PC-9 (cell line): ENCODE measurements at regions not wholly inside any gene's neighbourhood (a gene's known extent, or its start where the extent isn't known, plus 50 kb on each side); places are given as distances from the start of the nearest gene placed in this dataset.
"Not testable (repeated sequence)": the region's sequence is repeated elsewhere in the genome, so short reads cannot be mapped to it uniquely, and the experiment has no call there.

Experiments
- BruUV-seq: library from RNA; stranded (reverse); fragments of 400-500 nt; replicated peaks from 2 replicates; lab custom pipeline; 2021; lab: Mats Ljungman, UMichigan
- CTCF ChIA-PET: fragments of 300-600 bp; sonication (Branson Sonifier 250); formaldehyde crosslinking; loops from one replicate; lab custom pipeline; 2022; ENCODE audit warnings: antibody characterized with exemption; lab: Charles Lee
- POLR2A ChIA-PET: fragments of 300-600 bp; sonication (Branson Sonifier 250); formaldehyde crosslinking; loops from one replicate; lab custom pipeline; 2022; ENCODE audit warnings: antibody characterized with exemption; ENCODE audit not compliant: unreplicated experiment; lab: Charles Lee
- DNase-seq, 2 experiments: peaks; one replicate each; pipeline versions ENCODE4 v3.0.0 to v3.0.0-alpha.2; 2015 to 2022; ENCODE audit warnings: mixed read lengths in 1 of 2
- H2AFZ ChIP-seq: fragments of 200-600 bp; sonication (generic); 2 replicates; pipeline ENCODE4 v1.8.1; 2017; ENCODE audit warnings: antibody characterized with exemption
- H3F3A ChIP-seq: fragments of 200-600 bp; sonication (generic); 2 replicates; pipeline ENCODE4 v1.8.1; 2017; ENCODE audit warnings: antibody characterized with exemption, mild to moderate bottlenecking, low read depth; ENCODE audit not compliant: insufficient read depth
- H3K27ac ChIP-seq: fragments of 200-600 bp; sonication (generic); 2 replicates; pipeline ENCODE4 v1.6.1; 2016; ENCODE audit warnings: mixed run types
- H3K27me3 ChIP-seq: fragments of 200-600 bp; sonication (generic); 2 replicates; pipeline ENCODE4 v1.6.1; 2016; ENCODE audit warnings: low read depth, mixed run types; ENCODE audit not compliant: insufficient read depth
- H3K36me3 ChIP-seq: fragments of 200-600 bp; sonication (generic); 2 replicates; pipeline ENCODE4 v1.6.1; 2016; ENCODE audit warnings: low read depth, mixed run types
- H3K4me1 ChIP-seq: fragments of 200-600 bp; sonication (generic); replicated peaks from 2 replicates; pipeline ENCODE4 v1.6.1; 2016; ENCODE audit warnings: mixed run types; ENCODE audit not compliant: insufficient read depth
- H3K4me2 ChIP-seq: fragments of 200-600 bp; sonication (generic); 2 replicates; pipeline ENCODE4 v1.6.1; 2017; ENCODE audit warnings: mixed run types
- H3K4me3 ChIP-seq: fragments of 200-600 bp; sonication (generic); 2 replicates; pipeline ENCODE4 v1.6.1; 2016; ENCODE audit warnings: mixed run types
- H3K79me2 ChIP-seq: fragments of 200-600 bp; sonication (generic); 2 replicates; pipeline ENCODE4 v1.6.1; 2017; ENCODE audit warnings: low read depth, mixed run types
- H3K9me2 ChIP-seq: fragments of 200-600 bp; sonication (generic); 2 replicates; pipeline ENCODE4 v1.8.1; 2017; ENCODE audit warnings: mild to moderate bottlenecking; ENCODE audit not compliant: insufficient read depth
- H3K9me3 ChIP-seq: fragments of 200-600 bp; sonication (generic); 2 replicates; pipeline ENCODE4 v1.8.1; 2016; ENCODE audit warnings: low read depth; ENCODE audit not compliant: insufficient read depth
- H4K20me1 ChIP-seq: fragments of 200-600 bp; sonication (generic); 2 replicates; pipeline ENCODE4 v1.8.1; 2017; ENCODE audit not compliant: insufficient read depth
- CTCF ChIP-seq: fragments of 200-600 bp; sonication (generic); conservative IDR thresholded peaks from 2 replicates; pipeline ENCODE4 v1.6.1; 2017; ENCODE audit warnings: mixed run types, antibody characterized with exemption, mild to moderate bottlenecking, moderate library complexity
- EZH2 ChIP-seq: fragments of 200-600 bp; sonication (generic); IDR thresholded peaks from 2 replicates; pipeline ENCODE4 v1.8.0; 2017; ENCODE audit warnings: antibody characterized with exemption, low read depth
- intact Hi-C: fragments of 100-400 bp; cut with micrococcal nuclease; formaldehyde crosslinking; loops from one replicate; pipeline ENCODE4 v1.10.0; 2022; ENCODE audit not compliant: unreplicated experiment

- POLR2A ChIA-PET, result no interaction called here
- Histone ChIP-seq H3K4me1 (no peaks in the 10 kb centered on the region), H3K4me2 (no peak overlapping the region), H3K9me3 (no peaks in the 10 kb centered on the region), H4K20me1 (no peaks in the 10 kb centered on the region), H3K36me3 (no peaks in the 10 kb centered on the region), H3K4me3 (no peak overlapping the region), H2AFZ (no peak overlapping the region), H3K27me3 (no peaks in the 10 kb centered on the region), H3K9me2 (no peaks in the 10 kb centered on the region; the same call in 1 of the 2 replicates), H3F3A (no peaks in the 10 kb centered on the region), H3K27ac (no peak overlapping the region), H3K79me2 (no peaks in the 10 kb centered on the region)
- CTCF ChIA-PET, result no interaction called here
- no peak for TF ChIP-seq CTCF
- TF ChIP-seq EZH2, result no peak
- BruUV-seq, result no TSS peak
- DNase-seq, result no peak
- intact Hi-C loops, result no loop called here
Measured at GRCh38 chr5:112511920-112512319, 92.8 kb upstream of the EPB41L4A start.

GRCh38 chr5:112512901-112513300 is 93.8 kb upstream of the EPB41L4A start:
- H3K79me2 ChIP-seq, result no peaks in the 10 kb centered on the region
- no TSS peak for BruUV-seq
- no peaks in the 10 kb centered on the region; the same call in 1 of the 2 replicates for H3K9me2 ChIP-seq
- no peaks in the 10 kb centered on the region for H3K36me3 ChIP-seq
- no peaks in the 10 kb centered on the region for H3K4me1 ChIP-seq
- H4K20me1 ChIP-seq, result no peaks in the 10 kb centered on the region
- no peaks in the 10 kb centered on the region for H3K27me3 ChIP-seq
- no peak overlapping the region for H3K4me3 ChIP-seq
- ChIA-PET POLR2A (no interaction called here), CTCF (no interaction called here)
- TF ChIP-seq EZH2 (no peak), CTCF (no peak)
- no peak overlapping the region for H2AFZ ChIP-seq
- H3F3A ChIP-seq, result no peaks in the 10 kb centered on the region
- no peak for DNase-seq
- H3K4me2 ChIP-seq, result no peak overlapping the region
- no peak overlapping the region for H3K27ac ChIP-seq
- no peaks in the 10 kb centered on the region for H3K9me3 ChIP-seq
- intact Hi-C loops, result no loop called here

GRCh38 chr5:112514111-112514510 is 95.0 kb upstream of the EPB41L4A start:
- Histone ChIP-seq H3K4me2 (no peak overlapping the region), H3K4me3 (no peak overlapping the region), H3K4me1 (no peaks in the 10 kb centered on the region), H4K20me1 (no peaks in the 10 kb centered on the region), H2AFZ (no peak overlapping the region), H3K79me2 (no peaks in the 10 kb centered on the region), H3K9me2 (no peaks in the 10 kb centered on the region; the same call in 1 of the 2 replicates), H3K9me3 (no peaks in the 10 kb centered on the region), H3K27me3 (no peaks in the 10 kb centered on the region), H3F3A (no peaks in the 10 kb centered on the region), H3K27ac (no peak overlapping the region), H3K36me3 (no peaks in the 10 kb centered on the region)
- ChIA-PET CTCF (no interaction called here), POLR2A (no interaction called here)
- no TSS peak for BruUV-seq
- no peak for DNase-seq
- TF ChIP-seq CTCF (no peak), EZH2 (no peak)
- intact Hi-C loops, result no loop called here

- H3K4me2 ChIP-seq, H3K4me3 ChIP-seq, H4K20me1 ChIP-seq, intact Hi-C loops, H3K4me1 ChIP-seq, H3K9me3 ChIP-seq, H3F3A ChIP-seq, CTCF ChIA-PET, POLR2A ChIA-PET, H3K27me3 ChIP-seq, H3K36me3 ChIP-seq, H3K27ac ChIP-seq, DNase-seq, H3K79me2 ChIP-seq, BruUV-seq, H3K9me2 ChIP-seq, H2AFZ ChIP-seq: not testable (repeated sequence)
Measured at GRCh38 chr5:112520474-112520873, 101.4 kb upstream of the EPB41L4A start.

- H3K79me2 ChIP-seq, result not testable (repeated sequence)
Measured at GRCh38 chr5:112522891-112523673, 104.0 kb upstream of the EPB41L4A start.

More at GRCh38 chr5:112522891-112523673, 104.0 kb upstream of the EPB41L4A start:
- H3K36me3 ChIP-seq, H3K4me2 ChIP-seq, H3K27ac ChIP-seq, H2AFZ ChIP-seq, BruUV-seq, H3K4me1 ChIP-seq, H3K4me3 ChIP-seq, POLR2A ChIA-PET, H3K27me3 ChIP-seq, H4K20me1 ChIP-seq, CTCF ChIA-PET, intact Hi-C loops, H3K9me3 ChIP-seq, DNase-seq, H3K9me2 ChIP-seq, H3F3A ChIP-seq: not testable (repeated sequence)
